Gastroesophageal sphincter (tissue), 3 donors: ENCODE measurements at regions not wholly inside any gene's neighbourhood (a gene's known extent, or its start where the extent isn't known, plus 50 kb on each side); places are given as distances from the start of the nearest gene placed in this dataset.

Experiments used
- CTCF ChIP-seq, 4 experiments: fragments of 200-600 bp in 2 of 4; fragments of 450-650 bp in 2 of 4; sonication (generic) in 1 of 4; IDR thresholded peaks; one replicate each; pipeline ENCODE4 v1.5.1; 2017 to 2019; ENCODE audit warnings: antibody characterized with exemption in 4 of 4, mild to moderate bottlenecking in 2 of 4, moderate library complexity in 2 of 4
- POLR2A ChIP-seq, 2 donors: fragments of 450-650 bp; IDR thresholded peaks; one replicate each; pipeline ENCODE4 v1.6.1; 2017; ENCODE audit warnings: antibody characterized with exemption in 2 of 2, mild to moderate bottlenecking in 2 of 2, moderate library complexity in 1 of 2
- POLR2AphosphoS5 ChIP-seq: sonication (generic); formaldehyde crosslinking; IDR thresholded peaks from one replicate; pipeline ENCODE4 v1.6.1; 2017; ENCODE audit warnings: antibody characterized with exemption

GRCh38 chr9:28409919-28410318 lies 836.6 kb upstream of the C9orf72 start:
- no peak for TF ChIP-seq POLR2AphosphoS5
- TF ChIP-seq CTCF (IDR thresholded peaks at IDR 0.05) = no peak
- TF ChIP-seq POLR2A (IDR thresholded peaks at IDR 0.05) = no peak
